Naive B cell (primary cell): ENCODE measurements at regions not wholly inside any gene's neighbourhood (a gene's known extent, or its start where the extent isn't known, plus 50 kb on each side); places are given as distances from the start of the nearest gene placed in this dataset.
"Not testable (repeated sequence)": the region's sequence is repeated elsewhere in the genome, so short reads cannot be mapped to it uniquely, and the experiment has no call there.

ENCODE experiments used
- ATAC-seq, 2 donors: fragments of 150-1000 bp; cut with Tn5 transposase; 2 replicates each; pipeline ENCODE4 v1.10.0; 2021; ENCODE audit warnings: low read depth in 2 of 2, mild to moderate bottlenecking in 2 of 2, moderate library complexity in 2 of 2
- DNase-seq: peaks from one replicate; pipeline ENCODE4 v3.0.0; 2022
- H3K27ac Mint-ChIP-seq, 6 donors: one replicate each; pipeline ENCODE4 v1.8.0; 2020 to 2022; ENCODE audit warnings: mild to moderate bottlenecking in 6 of 6, mixed read lengths in 6 of 6, moderate library complexity in 5 of 6, inconsistent platforms in 2 of 6
- H3K27me3 Mint-ChIP-seq, 3 donors: one replicate each; pipeline ENCODE4 v1.8.0; 2021 to 2022; ENCODE audit warnings: mixed read lengths in 3 of 3, mild to moderate bottlenecking in 1 of 3
- H3K36me3 Mint-ChIP-seq, 2 donors: one replicate each; pipeline ENCODE4 v1.8.0; 2020 to 2022; ENCODE audit warnings: mixed read lengths in 2 of 2, inconsistent platforms in 1 of 2, mild to moderate bottlenecking in 1 of 2
- H3K4me1 Mint-ChIP-seq, 3 donors: one replicate each; pipeline ENCODE4 v1.8.0; 2020 to 2022; ENCODE audit warnings: mixed read lengths in 3 of 3, inconsistent platforms in 1 of 3, mild to moderate bottlenecking in 1 of 3, moderate library complexity in 1 of 3
- H3K4me3 Mint-ChIP-seq, 8 donors: one replicate each; pipeline ENCODE4 v1.8.0; 2020 to 2022; ENCODE audit warnings: mild to moderate bottlenecking in 8 of 8, mixed read lengths in 8 of 8, moderate library complexity in 8 of 8, inconsistent platforms in 2 of 8
- H3K9me3 Mint-ChIP-seq, 7 donors: one replicate each; pipeline ENCODE4 v1.8.0; 2020 to 2022; ENCODE audit warnings: mixed read lengths in 7 of 7, mild to moderate bottlenecking in 5 of 7, inconsistent platforms in 2 of 7, moderate library complexity in 1 of 7

DNA sequence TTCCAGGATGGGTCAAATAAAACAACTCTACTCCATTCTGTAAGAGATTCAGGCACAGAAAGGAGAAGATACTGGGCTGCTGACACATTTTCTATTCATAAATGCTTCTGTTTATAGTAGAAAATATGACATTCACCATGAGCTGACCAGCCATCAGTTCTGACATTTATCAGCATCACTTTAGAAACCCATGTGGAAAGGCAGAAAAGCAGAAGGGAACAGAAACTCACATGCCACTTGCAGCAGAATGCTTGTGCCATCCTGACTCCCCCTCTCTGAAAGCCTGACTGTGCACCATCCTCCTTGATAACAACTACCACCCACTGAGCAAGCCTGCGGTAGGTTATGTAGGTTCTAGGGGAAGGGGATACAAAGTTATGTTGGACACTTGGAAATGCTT is 527.7 kb downstream of the TTLL7 start:
- not testable (repeated sequence) for H3K36me3 Mint-ChIP-seq, H3K27me3 Mint-ChIP-seq, DNase-seq, H3K9me3 Mint-ChIP-seq
- Mint-ChIP-seq H3K4me1 (peaks cover 0 to 35% (median under 1%) of the 10 kb centered on the region in 3 donors), H3K4me3 (peak overlapping the region in 2 of 8 donors; percentile 35 to 65), H3K27ac (peak overlapping the region in 1 of 6 donors; percentile 94)
- ATAC-seq: peak in 1 of 2 donors; percentile 30

- H3K4me1 Mint-ChIP-seq: peaks cover 0 to 24% (median 0%) of the 10 kb centered on the region in 3 donors
- not testable (repeated sequence) for H3K36me3 Mint-ChIP-seq, H3K9me3 Mint-ChIP-seq, H3K27me3 Mint-ChIP-seq, H3K27ac Mint-ChIP-seq, ATAC-seq, H3K4me3 Mint-ChIP-seq, DNase-seq
These were observed 530.6 kb downstream of the TTLL7 start for GRCh38 chr1:83468336-83468735.

- H3K9me3 Mint-ChIP-seq, H3K27ac Mint-ChIP-seq, DNase-seq, ATAC-seq, H3K27me3 Mint-ChIP-seq, H3K36me3 Mint-ChIP-seq, H3K4me3 Mint-ChIP-seq: not testable (repeated sequence)
- peaks cover 0 to 19% (median 3%) of the 10 kb centered on the region in 3 donors for H3K4me1 Mint-ChIP-seq
These were observed 541.1 kb downstream of the TTLL7 start for GRCh38 chr1:83457735-83458248.

- peaks cover 0 to 19% (median 3%) of the 10 kb centered on the region in 3 donors for H3K4me1 Mint-ChIP-seq
- H3K9me3 Mint-ChIP-seq, H3K27ac Mint-ChIP-seq, ATAC-seq, DNase-seq, H3K27me3 Mint-ChIP-seq, H3K4me3 Mint-ChIP-seq, H3K36me3 Mint-ChIP-seq: not testable (repeated sequence)
These were observed 541.7 kb downstream of the TTLL7 start for GRCh38 chr1:83457281-83457680.

DNA sequence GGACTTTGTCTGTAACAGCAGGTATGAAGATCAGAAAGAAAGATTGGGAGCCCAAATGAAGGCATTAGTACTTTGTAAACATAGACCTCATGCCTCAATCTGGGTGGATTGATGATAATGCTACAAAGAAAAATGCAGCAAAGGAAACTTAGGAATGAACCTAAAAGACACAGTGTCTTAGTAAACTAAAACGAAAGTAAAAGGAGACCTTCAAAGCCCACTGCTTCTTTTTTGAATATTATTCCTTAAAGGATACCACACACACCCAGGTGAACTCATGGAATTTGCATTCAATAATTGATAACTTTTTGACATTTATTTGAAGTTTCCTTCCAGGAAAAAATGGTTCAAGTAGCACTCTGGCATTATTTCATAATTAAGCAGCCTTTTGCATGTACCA is 543.2 kb downstream of the TTLL7 start:
- H3K27ac Mint-ChIP-seq: peak overlapping the region in 1 of 6 donors; percentile 21
- not testable (repeated sequence) for H3K9me3 Mint-ChIP-seq, ATAC-seq, DNase-seq, H3K27me3 Mint-ChIP-seq, H3K36me3 Mint-ChIP-seq
- H3K4me1 Mint-ChIP-seq: peaks cover 0 to 22% (median 3%) of the 10 kb centered on the region in 3 donors
- peak overlapping the region in 2 of 8 donors; percentile 44 to 69 for H3K4me3 Mint-ChIP-seq

DNA sequence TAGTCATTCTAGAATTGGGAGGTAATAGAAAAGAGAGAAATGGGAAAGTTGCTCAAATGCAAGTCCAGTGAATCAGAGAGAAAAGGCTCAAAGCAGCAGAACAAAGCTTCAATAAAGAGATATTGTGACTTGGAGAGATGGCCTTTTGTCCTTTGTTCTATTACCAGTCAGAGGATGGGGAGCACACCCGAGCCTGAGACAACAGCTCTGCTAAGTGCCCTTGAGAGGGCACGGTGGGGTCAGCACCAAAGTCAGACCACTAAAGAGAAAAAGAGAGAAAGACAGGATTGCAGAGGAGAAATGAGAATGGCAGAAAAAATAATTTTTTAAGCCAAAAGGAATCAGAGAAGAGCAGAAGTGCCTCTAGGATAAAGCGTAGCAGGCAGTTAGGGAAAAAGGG is 553.1 kb downstream of the TTLL7 start:
- H3K27ac Mint-ChIP-seq, H3K9me3 Mint-ChIP-seq, ATAC-seq, H3K4me1 Mint-ChIP-seq, H3K27me3 Mint-ChIP-seq, DNase-seq, H3K36me3 Mint-ChIP-seq: not testable (repeated sequence)
- peak overlapping the region in 1 of 8 donors; percentile 42 for H3K4me3 Mint-ChIP-seq

DNA sequence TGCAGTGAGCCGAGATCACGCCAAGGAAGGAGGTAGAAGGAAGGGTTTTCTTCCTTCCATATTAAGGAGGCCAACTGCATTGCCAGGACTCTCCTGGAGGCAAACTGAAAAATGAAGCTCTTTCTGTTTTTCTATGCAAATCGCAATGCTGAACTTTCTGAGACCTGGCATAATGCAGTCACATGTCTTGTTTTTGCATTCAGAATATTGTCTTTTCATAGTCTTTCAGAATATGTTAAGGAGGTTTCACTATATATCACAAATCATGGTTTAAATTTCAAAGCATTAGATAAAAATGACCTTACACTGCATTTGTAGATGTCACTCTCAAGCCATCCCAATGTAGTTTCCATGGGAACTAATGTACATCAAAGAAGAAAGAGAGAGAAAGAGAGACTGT is 556.5 kb downstream of the TTLL7 start:
- not testable (repeated sequence) for H3K4me3 Mint-ChIP-seq, H3K4me1 Mint-ChIP-seq, H3K9me3 Mint-ChIP-seq, ATAC-seq, H3K27ac Mint-ChIP-seq, DNase-seq, H3K27me3 Mint-ChIP-seq, H3K36me3 Mint-ChIP-seq

GRCh38 chr1:83440586-83440985 is 558.3 kb downstream of the TTLL7 start:
- not testable (repeated sequence) for H3K27me3 Mint-ChIP-seq, DNase-seq, H3K4me1 Mint-ChIP-seq, ATAC-seq, H3K9me3 Mint-ChIP-seq, H3K36me3 Mint-ChIP-seq, H3K27ac Mint-ChIP-seq, H3K4me3 Mint-ChIP-seq

GRCh38 chr1:83440021-83440420 is 558.9 kb downstream of the TTLL7 start:
- not testable (repeated sequence) for DNase-seq, H3K27ac Mint-ChIP-seq, H3K9me3 Mint-ChIP-seq, H3K27me3 Mint-ChIP-seq, H3K4me3 Mint-ChIP-seq, H3K4me1 Mint-ChIP-seq, H3K36me3 Mint-ChIP-seq, ATAC-seq

DNA sequence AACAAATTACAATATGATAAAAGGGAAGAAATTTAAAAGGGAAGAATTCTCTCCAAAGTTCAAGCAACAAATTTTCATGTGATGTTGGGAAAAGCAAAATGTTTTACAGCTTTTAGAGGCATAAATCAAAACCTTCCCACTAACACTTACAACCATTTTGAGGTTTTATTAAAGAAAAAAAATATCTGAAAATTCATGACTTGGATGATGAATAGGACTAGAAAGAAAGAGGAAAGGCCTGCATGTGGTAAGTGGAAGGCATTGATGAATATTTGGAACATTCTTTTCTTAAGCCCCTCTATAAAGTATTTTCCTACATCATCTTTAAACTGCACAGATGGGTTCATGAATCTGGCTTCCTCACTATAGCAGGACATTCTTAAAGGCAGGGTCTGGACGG is 560.6 kb downstream of the TTLL7 start:
- H3K4me1 Mint-ChIP-seq, ATAC-seq, H3K36me3 Mint-ChIP-seq, H3K4me3 Mint-ChIP-seq, H3K27ac Mint-ChIP-seq, DNase-seq, H3K9me3 Mint-ChIP-seq, H3K27me3 Mint-ChIP-seq: not testable (repeated sequence)

- H3K4me3 Mint-ChIP-seq, H3K9me3 Mint-ChIP-seq, H3K27ac Mint-ChIP-seq, H3K36me3 Mint-ChIP-seq, H3K4me1 Mint-ChIP-seq, DNase-seq, ATAC-seq, H3K27me3 Mint-ChIP-seq: not testable (repeated sequence)
These were observed 563.6 kb downstream of the TTLL7 start for GRCh38 chr1:83435336-83435735.

DNA sequence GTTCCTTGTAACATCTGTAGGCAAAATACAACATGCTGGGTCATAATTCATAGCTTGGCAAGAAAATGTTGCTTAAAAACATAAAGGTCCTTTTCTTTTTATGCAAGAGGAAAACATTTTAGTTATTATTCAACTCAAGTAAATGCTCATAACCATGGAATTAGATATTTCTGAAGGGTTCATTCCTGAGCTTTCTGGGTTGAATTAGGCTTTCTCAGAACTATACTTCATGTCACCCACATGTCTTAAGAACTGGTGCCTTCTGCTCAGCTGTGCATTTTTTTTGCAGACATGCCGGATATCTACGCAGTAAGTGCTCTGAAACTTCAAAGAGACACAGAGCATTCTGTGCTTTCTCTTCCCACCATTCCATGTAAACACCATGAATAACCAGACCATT is 571.4 kb downstream of the TTLL7 start:
- peak overlapping the region in 1 of 8 donors; percentile 33 for H3K4me3 Mint-ChIP-seq
- ATAC-seq, DNase-seq, H3K9me3 Mint-ChIP-seq, H3K27ac Mint-ChIP-seq, H3K27me3 Mint-ChIP-seq, H3K36me3 Mint-ChIP-seq: not testable (repeated sequence)
- peaks cover 0 to 17% (median 0%) of the 10 kb centered on the region in 3 donors for H3K4me1 Mint-ChIP-seq

DNA sequence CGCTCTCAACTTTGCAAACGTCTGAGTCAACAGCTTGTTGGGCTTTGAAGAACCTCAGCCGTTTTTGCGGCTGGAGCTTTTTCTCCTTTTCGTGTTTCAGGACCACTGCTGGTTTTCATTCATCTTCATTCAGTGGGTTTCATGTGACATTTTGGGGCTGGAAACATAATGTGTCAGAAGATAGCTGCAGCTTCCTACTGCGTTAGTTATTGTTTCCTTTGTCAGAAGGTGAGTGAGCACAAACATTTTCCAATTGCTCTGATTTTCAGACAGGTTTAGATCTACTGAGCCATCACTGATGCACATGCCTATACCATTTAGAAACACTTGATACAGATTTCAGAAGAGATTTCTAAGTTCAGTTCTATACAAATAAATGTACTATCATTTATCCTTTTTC is 575.5 kb downstream of the TTLL7 start:
- ATAC-seq, DNase-seq, H3K36me3 Mint-ChIP-seq, H3K27me3 Mint-ChIP-seq, H3K27ac Mint-ChIP-seq, H3K4me3 Mint-ChIP-seq, H3K9me3 Mint-ChIP-seq: not testable (repeated sequence)
- peaks cover 0 to 14% (median 0%) of the 10 kb centered on the region in 3 donors for H3K4me1 Mint-ChIP-seq

- no peak for ATAC-seq
- Mint-ChIP-seq H3K27ac (no peak overlapping the region), H3K4me1 (peaks cover 0 to 10% (median 0%) of the 10 kb centered on the region in 3 donors), H3K36me3 (no peaks in the 10 kb centered on the region), H3K4me3 (no peak overlapping the region), H3K9me3 (peaks cover 0 to 3% (median 0%) of the 10 kb centered on the region in 7 donors), H3K27me3 (no peaks in the 10 kb centered on the region)
- DNase-seq: no peak
These were observed 580.4 kb downstream of the TTLL7 start for GRCh38 chr1:83418558-83418957.

- H3K9me3 Mint-ChIP-seq, H3K4me3 Mint-ChIP-seq, ATAC-seq, H3K36me3 Mint-ChIP-seq, DNase-seq, H3K4me1 Mint-ChIP-seq, H3K27ac Mint-ChIP-seq, H3K27me3 Mint-ChIP-seq: not testable (repeated sequence)
These were observed 585.2 kb downstream of the TTLL7 start for GRCh38 chr1:83413839-83414107.
